ENCODE measurements at regions not wholly inside any gene's neighbourhood (a gene's known extent, or its start where the extent isn't known, plus 50 kb on each side); places are given as distances from the start of the nearest gene placed in this dataset.

DNA sequence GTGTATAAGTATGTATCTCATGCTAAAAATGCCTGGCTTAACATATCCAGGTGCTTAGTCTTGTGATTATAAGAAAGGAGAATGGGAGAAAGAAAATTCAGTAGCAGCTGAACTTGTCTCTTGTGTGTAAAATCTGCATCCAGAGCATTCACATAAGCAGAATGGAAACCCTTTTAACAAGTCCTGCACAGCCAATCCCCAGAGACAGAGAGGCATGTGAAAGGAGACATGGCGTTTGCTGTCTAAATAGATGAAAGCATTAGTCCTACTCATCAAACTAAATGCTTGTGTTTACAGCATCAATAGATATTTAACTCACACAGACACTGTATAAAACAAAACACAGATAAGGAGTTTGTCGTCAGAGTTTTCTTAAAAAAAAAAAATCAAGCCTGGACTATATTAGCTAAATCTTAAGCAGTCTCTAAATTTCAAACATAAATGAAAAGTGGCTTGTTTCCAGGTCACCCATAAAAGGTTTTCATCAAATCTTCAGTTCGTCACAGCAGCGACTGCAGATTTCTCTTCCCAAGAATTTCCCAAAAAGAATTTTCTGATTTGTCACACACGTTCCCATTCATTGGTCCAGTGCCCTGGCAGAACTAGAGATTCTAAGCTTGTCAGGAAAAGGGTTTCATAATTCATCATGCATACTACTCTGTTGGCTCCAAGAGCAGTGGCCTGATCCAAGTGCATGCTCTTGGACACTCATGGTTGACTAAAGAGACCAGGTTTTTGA lies 249.2 kb downstream of the BTG1 start:
- TF ChIP-seq, protein P1, sequence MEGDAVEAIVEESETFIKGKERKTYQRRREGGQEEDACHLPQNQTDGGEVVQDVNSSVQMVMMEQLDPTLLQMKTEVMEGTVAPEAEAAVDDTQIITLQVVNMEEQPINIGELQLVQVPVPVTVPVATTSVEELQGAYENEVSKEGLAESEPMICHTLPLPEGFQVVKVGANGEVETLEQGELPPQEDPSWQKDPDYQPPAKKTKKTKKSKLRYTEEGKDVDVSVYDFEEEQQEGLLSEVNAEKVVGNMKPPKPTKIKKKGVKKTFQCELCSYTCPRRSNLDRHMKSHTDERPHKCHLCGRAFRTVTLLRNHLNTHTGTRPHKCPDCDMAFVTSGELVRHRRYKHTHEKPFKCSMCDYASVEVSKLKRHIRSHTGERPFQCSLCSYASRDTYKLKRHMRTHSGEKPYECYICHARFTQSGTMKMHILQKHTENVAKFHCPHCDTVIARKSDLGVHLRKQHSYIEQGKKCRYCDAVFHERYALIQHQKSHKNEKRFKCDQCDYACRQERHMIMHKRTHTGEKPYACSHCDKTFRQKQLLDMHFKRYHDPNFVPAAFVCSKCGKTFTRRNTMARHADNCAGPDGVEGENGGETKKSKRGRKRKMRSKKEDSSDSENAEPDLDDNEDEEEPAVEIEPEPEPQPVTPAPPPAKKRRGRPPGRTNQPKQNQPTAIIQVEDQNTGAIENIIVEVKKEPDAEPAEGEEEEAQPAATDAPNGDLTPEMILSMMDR (IDR thresholded peaks at IDR 0.05): no peak
- TF ChIP-seq, protein P2, sequence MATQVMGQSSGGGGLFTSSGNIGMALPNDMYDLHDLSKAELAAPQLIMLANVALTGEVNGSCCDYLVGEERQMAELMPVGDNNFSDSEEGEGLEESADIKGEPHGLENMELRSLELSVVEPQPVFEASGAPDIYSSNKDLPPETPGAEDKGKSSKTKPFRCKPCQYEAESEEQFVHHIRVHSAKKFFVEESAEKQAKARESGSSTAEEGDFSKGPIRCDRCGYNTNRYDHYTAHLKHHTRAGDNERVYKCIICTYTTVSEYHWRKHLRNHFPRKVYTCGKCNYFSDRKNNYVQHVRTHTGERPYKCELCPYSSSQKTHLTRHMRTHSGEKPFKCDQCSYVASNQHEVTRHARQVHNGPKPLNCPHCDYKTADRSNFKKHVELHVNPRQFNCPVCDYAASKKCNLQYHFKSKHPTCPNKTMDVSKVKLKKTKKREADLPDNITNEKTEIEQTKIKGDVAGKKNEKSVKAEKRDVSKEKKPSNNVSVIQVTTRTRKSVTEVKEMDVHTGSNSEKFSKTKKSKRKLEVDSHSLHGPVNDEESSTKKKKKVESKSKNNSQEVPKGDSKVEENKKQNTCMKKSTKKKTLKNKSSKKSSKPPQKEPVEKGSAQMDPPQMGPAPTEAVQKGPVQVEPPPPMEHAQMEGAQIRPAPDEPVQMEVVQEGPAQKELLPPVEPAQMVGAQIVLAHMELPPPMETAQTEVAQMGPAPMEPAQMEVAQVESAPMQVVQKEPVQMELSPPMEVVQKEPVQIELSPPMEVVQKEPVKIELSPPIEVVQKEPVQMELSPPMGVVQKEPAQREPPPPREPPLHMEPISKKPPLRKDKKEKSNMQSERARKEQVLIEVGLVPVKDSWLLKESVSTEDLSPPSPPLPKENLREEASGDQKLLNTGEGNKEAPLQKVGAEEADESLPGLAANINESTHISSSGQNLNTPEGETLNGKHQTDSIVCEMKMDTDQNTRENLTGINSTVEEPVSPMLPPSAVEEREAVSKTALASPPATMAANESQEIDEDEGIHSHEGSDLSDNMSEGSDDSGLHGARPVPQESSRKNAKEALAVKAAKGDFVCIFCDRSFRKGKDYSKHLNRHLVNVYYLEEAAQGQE (IDR thresholded peaks at IDR 0.05; ENCODE audit: insufficient read depth in 1 of 2, low read depth in 2 of 2, low read length in 1 of 2): no peak
- TF ChIP-seq POLR2AphosphoS5 (IDR thresholded peaks at IDR 0.05; ENCODE audit: low read depth, low read length) (no peak), SIN3A (IDR thresholded peaks at IDR 0.05; ENCODE audit: borderline replicate concordance, insufficient read depth, low read depth, low read length) (no peak), TCF7L2 (IDR thresholded peaks at IDR 0.05; ENCODE audit: low read depth, low read length) (no peak)
